GM10266 (cell line): ENCODE measurements at regions not wholly inside any gene's neighbourhood (a gene's known extent, or its start where the extent isn't known, plus 50 kb on each side); places are given as distances from the start of the nearest gene placed in this dataset.

Source experiments
- DNase-seq: peaks from one replicate; pipeline ENCODE4 v3.0.0; 2012; ENCODE audit errors: extremely low spot score
- CTCF ChIP-seq: IDR thresholded peaks from 2 replicates; pipeline ENCODE4 v1.5.1; 2012; ENCODE audit warnings: mild to moderate bottlenecking, low read depth; ENCODE audit not compliant: control insufficient read depth, insufficient read depth; ENCODE audit errors: missing control alignments

- DNase-seq: no peak
- TF ChIP-seq CTCF: no peak
These were observed 283.1 kb upstream of the SPANXN4 start for GRCh38 chrX:142742581-142742980.

DNA sequence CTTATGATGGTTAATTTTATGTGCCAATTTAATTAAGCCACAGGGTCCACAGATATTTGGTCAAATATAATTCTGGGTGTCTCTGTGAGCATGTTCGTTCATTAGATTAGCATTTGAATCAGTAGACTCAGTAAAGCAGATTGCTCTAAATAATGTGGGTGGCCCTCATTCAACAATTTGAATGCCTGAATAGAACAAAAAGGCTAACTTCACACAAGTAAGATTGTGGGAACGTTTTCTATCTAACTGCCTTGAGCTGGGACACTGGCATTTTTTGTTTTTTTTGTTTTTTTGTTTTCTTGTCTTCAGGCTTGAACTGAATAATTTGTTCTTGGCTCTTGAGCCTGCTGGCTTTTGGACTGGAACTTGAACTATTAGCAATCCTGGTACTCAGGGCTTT is 292.4 kb upstream of the SPANXN4 start:
- TF ChIP-seq CTCF: no peak
- no peak for DNase-seq

DNA sequence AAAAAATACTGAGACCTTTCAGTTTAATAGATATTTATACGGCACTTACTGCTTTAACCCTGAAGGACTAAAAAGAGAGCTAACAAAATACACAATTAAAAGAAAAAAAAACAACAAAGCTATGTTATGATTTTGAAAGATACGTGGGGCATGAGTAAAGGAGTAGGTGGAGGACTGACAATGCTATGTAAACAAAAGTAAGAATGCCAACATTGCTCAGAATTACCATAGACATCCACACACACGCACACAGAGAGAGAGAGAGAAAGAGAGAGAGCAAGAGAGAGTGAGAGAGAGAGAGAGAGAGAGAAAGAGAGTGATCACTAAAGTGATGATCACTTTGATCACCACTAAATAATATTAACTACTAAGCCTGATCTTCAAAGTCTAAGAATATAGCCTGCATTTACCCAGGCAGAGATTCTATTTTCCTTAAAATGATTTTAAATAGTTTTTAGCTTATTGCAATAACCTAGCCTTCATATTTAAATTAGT is 313.9 kb upstream of the SPANXN4 start:
- no peak for TF ChIP-seq CTCF
- DNase-seq: no peak

GRCh38 chrX:142702749-142703148 is 323.0 kb upstream of the SPANXN4 start:
- DNase-seq: no peak
- no peak for TF ChIP-seq CTCF

DNA sequence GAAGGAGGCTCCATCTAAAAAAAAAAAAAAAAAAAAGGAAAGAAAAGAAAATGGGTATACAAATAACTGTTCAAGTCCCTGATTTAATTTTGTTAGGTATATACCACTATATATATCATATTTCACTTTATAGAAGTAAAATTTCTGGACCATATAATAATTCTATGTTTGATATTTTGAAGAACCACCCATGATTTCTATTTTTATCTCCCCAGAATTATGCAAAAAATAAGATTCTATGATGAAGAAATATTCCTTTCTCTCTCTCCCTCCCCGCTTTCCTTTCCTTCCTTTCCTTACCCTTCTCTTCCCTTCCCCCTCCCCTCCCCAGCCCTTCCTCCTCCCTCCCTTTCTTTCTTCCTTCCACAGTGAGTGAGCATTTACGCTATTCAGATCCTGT is 337.5 kb upstream of the SPANXN4 start:
- TF ChIP-seq CTCF: no peak
- no peak for DNase-seq

GRCh38 chrX:142686653-142687283 is 339.0 kb upstream of the SPANXN4 start:
- DNase-seq: no peak
- no peak for TF ChIP-seq CTCF

- TF ChIP-seq CTCF: no peak
- no peak for DNase-seq
These were observed 339.5 kb upstream of the SPANXN4 start for GRCh38 chrX:142686206-142686605.
